ENCODE measurements at regions not wholly inside any gene's neighbourhood (a gene's known extent, or its start where the extent isn't known, plus 50 kb on each side); places are given as distances from the start of the nearest gene placed in this dataset.

- DNase-seq (ENCODE audit: low spot score), result no peak
- ChIA-PET CTCF (ENCODE audit: unreplicated experiment) (no interaction called here), POLR2A (interaction anchor here (0.6 kb wide), 1 partner anchor 121 kb away, joined by 3 read pairs; no protein-coding TSS in a partner anchor)
- Histone ChIP-seq H3K4me3 (ENCODE audit: low read depth, low read length, poor library complexity, severe bottlenecking) (no peak overlapping the region), H3K79me2 (ENCODE audit: insufficient read depth, low read depth, low read length) (no peaks in the 10 kb centered on the region), H3K9me2 (ENCODE audit: insufficient read depth, low read length) (no peaks in the 10 kb centered on the region), H3K27ac (ENCODE audit: low read depth, low read length, poor library complexity, severe bottlenecking) (no peak overlapping the region), H3K36me3 (ENCODE audit: insufficient read depth, low read length) (no peaks in the 10 kb centered on the region), H3K4me2 (ENCODE audit: low read length) (no peak overlapping the region), H2AFZ (ENCODE audit: low read length) (no peak overlapping the region), H3K4me1 (ENCODE audit: insufficient read depth, low read length, poor library complexity, severe bottlenecking) (no peaks in the 10 kb centered on the region), H3K9me3 (ENCODE audit: low read length) (no peaks in the 10 kb centered on the region), H4K20me1 (ENCODE audit: insufficient read depth, low read length) (no peaks in the 10 kb centered on the region)
- BruUV-seq (replicated peaks), result no TSS peak
- no peak for TF ChIP-seq EZH2phosphoT487 (IDR thresholded peaks at IDR 0.05; ENCODE audit: borderline replicate concordance, low read depth, low read length)
- intact Hi-C loops (cut with micrococcal nuclease; ENCODE audit: unreplicated experiment), result no loop called here
These were observed 100.3 kb downstream of the MCFD2 start for GRCh38 chr2:46815121-46815802.

- no peak overlapping the region for H3K4me3 ChIP-seq (ENCODE audit: low read depth, low read length, poor library complexity, severe bottlenecking)
- intact Hi-C loops (cut with micrococcal nuclease; ENCODE audit: unreplicated experiment), result no loop called here
- no peak for TF ChIP-seq EZH2phosphoT487 (IDR thresholded peaks at IDR 0.05; ENCODE audit: borderline replicate concordance, low read depth, low read length)
- no peaks in the 10 kb centered on the region for H3K36me3 ChIP-seq (ENCODE audit: insufficient read depth, low read length)
- no peaks in the 10 kb centered on the region for H3K9me2 ChIP-seq (ENCODE audit: insufficient read depth, low read length)
- H3K9me3 ChIP-seq (ENCODE audit: low read length), result no peaks in the 10 kb centered on the region
- ChIA-PET POLR2A (interaction anchor here (0.6 kb wide), 2 partner anchors 122 to 241 kb away, joined by 3 read pairs; no protein-coding TSS in a partner anchor), CTCF (ENCODE audit: unreplicated experiment) (no interaction called here)
- H3K4me2 ChIP-seq (ENCODE audit: low read length), result no peak overlapping the region
- no peak for DNase-seq (ENCODE audit: low spot score)
- H3K79me2 ChIP-seq (ENCODE audit: insufficient read depth, low read depth, low read length), result no peaks in the 10 kb centered on the region
- H3K27ac ChIP-seq (ENCODE audit: low read depth, low read length, poor library complexity, severe bottlenecking), result no peak overlapping the region
- no peaks in the 10 kb centered on the region for H3K4me1 ChIP-seq (ENCODE audit: insufficient read depth, low read length, poor library complexity, severe bottlenecking)
- no peak overlapping the region for H2AFZ ChIP-seq (ENCODE audit: low read length)
- no peaks in the 10 kb centered on the region for H4K20me1 ChIP-seq (ENCODE audit: insufficient read depth, low read length)
- BruUV-seq (replicated peaks), result no TSS peak
These were observed 101.2 kb downstream of the MCFD2 start for GRCh38 chr2:46814160-46814961.

GRCh38 chr2:46813680-46814079 lies 101.9 kb downstream of the MCFD2 start:
- no peaks in the 10 kb centered on the region for H3K36me3 ChIP-seq (ENCODE audit: insufficient read depth, low read length)
- no peak overlapping the region for H3K4me3 ChIP-seq (ENCODE audit: low read depth, low read length, poor library complexity, severe bottlenecking)
- POLR2A ChIA-PET, result interaction anchor here (0.6 kb wide), 1 partner anchor 241 kb away, joined by 3 read pairs; no protein-coding TSS in a partner anchor
- no peak overlapping the region for H2AFZ ChIP-seq (ENCODE audit: low read length)
- CTCF ChIA-PET (ENCODE audit: unreplicated experiment), result no interaction called here
- no peaks in the 10 kb centered on the region for H3K9me2 ChIP-seq (ENCODE audit: insufficient read depth, low read length)
- DNase-seq (ENCODE audit: low spot score), result no peak
- H3K4me2 ChIP-seq (ENCODE audit: low read length), result no peak overlapping the region
- no peak overlapping the region for H3K27ac ChIP-seq (ENCODE audit: low read depth, low read length, poor library complexity, severe bottlenecking)
- no peaks in the 10 kb centered on the region for H3K79me2 ChIP-seq (ENCODE audit: insufficient read depth, low read depth, low read length)
- no peaks in the 10 kb centered on the region for H3K9me3 ChIP-seq (ENCODE audit: low read length)
- H4K20me1 ChIP-seq (ENCODE audit: insufficient read depth, low read length), result no peaks in the 10 kb centered on the region
- intact Hi-C loops (cut with micrococcal nuclease; ENCODE audit: unreplicated experiment), result no loop called here
- H3K4me1 ChIP-seq (ENCODE audit: insufficient read depth, low read length, poor library complexity, severe bottlenecking), result no peaks in the 10 kb centered on the region
- TF ChIP-seq CTCF (conservative IDR thresholded peaks at IDR 0.05; ENCODE audit: low read length) (no peak), EZH2phosphoT487 (IDR thresholded peaks at IDR 0.05; ENCODE audit: borderline replicate concordance, low read depth, low read length) (no peak)
- BruUV-seq (replicated peaks), result no TSS peak

All from OCI-LY7 (cell line).